ENCODE measurements at regions not wholly inside any gene's neighbourhood (a gene's known extent, or its start where the extent isn't known, plus 50 kb on each side); places are given as distances from the start of the nearest gene placed in this dataset.

DNA sequence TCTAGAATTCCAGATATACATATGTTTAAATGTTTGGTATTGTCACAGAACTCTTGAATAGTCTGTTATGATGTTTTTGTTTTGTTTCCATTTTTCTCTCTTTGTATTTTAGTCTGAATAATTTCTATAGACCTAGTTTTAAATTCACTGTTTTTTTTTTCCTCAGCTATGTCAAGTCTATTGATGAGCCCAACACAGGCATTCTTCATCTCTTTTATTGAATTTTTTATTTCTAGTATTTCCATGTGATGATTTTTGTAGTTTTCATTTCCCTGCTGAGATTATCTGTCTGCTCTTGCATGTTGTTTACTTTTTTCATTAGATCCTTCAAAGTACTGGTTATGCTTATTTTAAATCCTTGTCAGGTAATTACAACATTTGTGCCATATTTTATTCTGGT is 254.7 kb downstream of the C1D start:
- TF ChIP-seq, protein P1, sequence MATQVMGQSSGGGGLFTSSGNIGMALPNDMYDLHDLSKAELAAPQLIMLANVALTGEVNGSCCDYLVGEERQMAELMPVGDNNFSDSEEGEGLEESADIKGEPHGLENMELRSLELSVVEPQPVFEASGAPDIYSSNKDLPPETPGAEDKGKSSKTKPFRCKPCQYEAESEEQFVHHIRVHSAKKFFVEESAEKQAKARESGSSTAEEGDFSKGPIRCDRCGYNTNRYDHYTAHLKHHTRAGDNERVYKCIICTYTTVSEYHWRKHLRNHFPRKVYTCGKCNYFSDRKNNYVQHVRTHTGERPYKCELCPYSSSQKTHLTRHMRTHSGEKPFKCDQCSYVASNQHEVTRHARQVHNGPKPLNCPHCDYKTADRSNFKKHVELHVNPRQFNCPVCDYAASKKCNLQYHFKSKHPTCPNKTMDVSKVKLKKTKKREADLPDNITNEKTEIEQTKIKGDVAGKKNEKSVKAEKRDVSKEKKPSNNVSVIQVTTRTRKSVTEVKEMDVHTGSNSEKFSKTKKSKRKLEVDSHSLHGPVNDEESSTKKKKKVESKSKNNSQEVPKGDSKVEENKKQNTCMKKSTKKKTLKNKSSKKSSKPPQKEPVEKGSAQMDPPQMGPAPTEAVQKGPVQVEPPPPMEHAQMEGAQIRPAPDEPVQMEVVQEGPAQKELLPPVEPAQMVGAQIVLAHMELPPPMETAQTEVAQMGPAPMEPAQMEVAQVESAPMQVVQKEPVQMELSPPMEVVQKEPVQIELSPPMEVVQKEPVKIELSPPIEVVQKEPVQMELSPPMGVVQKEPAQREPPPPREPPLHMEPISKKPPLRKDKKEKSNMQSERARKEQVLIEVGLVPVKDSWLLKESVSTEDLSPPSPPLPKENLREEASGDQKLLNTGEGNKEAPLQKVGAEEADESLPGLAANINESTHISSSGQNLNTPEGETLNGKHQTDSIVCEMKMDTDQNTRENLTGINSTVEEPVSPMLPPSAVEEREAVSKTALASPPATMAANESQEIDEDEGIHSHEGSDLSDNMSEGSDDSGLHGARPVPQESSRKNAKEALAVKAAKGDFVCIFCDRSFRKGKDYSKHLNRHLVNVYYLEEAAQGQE (IDR thresholded peaks at IDR 0.05) = no peak
- TF ChIP-seq, protein P2, sequence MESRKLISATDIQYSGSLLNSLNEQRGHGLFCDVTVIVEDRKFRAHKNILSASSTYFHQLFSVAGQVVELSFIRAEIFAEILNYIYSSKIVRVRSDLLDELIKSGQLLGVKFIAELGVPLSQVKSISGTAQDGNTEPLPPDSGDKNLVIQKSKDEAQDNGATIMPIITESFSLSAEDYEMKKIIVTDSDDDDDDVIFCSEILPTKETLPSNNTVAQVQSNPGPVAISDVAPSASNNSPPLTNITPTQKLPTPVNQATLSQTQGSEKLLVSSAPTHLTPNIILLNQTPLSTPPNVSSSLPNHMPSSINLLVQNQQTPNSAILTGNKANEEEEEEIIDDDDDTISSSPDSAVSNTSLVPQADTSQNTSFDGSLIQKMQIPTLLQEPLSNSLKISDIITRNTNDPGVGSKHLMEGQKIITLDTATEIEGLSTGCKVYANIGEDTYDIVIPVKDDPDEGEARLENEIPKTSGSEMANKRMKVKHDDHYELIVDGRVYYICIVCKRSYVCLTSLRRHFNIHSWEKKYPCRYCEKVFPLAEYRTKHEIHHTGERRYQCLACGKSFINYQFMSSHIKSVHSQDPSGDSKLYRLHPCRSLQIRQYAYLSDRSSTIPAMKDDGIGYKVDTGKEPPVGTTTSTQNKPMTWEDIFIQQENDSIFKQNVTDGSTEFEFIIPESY (IDR thresholded peaks at IDR 0.05) = no peak
- no peak for TF ChIP-seq TAF1 (conservative IDR thresholded peaks at IDR 0.05)
- TF ChIP-seq, protein P3, sequence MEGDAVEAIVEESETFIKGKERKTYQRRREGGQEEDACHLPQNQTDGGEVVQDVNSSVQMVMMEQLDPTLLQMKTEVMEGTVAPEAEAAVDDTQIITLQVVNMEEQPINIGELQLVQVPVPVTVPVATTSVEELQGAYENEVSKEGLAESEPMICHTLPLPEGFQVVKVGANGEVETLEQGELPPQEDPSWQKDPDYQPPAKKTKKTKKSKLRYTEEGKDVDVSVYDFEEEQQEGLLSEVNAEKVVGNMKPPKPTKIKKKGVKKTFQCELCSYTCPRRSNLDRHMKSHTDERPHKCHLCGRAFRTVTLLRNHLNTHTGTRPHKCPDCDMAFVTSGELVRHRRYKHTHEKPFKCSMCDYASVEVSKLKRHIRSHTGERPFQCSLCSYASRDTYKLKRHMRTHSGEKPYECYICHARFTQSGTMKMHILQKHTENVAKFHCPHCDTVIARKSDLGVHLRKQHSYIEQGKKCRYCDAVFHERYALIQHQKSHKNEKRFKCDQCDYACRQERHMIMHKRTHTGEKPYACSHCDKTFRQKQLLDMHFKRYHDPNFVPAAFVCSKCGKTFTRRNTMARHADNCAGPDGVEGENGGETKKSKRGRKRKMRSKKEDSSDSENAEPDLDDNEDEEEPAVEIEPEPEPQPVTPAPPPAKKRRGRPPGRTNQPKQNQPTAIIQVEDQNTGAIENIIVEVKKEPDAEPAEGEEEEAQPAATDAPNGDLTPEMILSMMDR (IDR thresholded peaks at IDR 0.05; ENCODE audit: low read depth, low read length, missing input control) = no peak
- no peak for TF ChIP-seq RXRA (IDR thresholded peaks at IDR 0.05)
- TF ChIP-seq NR2F2 (IDR thresholded peaks at IDR 0.05) = no peak
- TF ChIP-seq SP1 (IDR thresholded peaks at IDR 0.05) = no peak
- TF ChIP-seq JUND (IDR thresholded peaks at IDR 0.05) = no peak
- TF ChIP-seq YY1 (IDR thresholded peaks at IDR 0.05) = no peak
- no peak for TF ChIP-seq GABPA (IDR thresholded peaks at IDR 0.05 in 1 of 2, conservative IDR thresholded peaks at IDR 0.05 in 1 of 2)
- TF ChIP-seq, protein P4, sequence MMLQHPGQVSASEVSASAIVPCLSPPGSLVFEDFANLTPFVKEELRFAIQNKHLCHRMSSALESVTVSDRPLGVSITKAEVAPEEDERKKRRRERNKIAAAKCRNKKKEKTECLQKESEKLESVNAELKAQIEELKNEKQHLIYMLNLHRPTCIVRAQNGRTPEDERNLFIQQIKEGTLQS (IDR thresholded peaks at IDR 0.05) = no peak
- no peak for TF ChIP-seq EGR1 (IDR thresholded peaks at IDR 0.05; ENCODE audit: low read depth in 2 of 2)
- TF ChIP-seq RAD21 (IDR thresholded peaks at IDR 0.05) = no peak
- TF ChIP-seq, protein P5, sequence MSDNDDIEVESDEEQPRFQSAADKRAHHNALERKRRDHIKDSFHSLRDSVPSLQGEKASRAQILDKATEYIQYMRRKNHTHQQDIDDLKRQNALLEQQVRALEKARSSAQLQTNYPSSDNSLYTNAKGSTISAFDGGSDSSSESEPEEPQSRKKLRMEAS (IDR thresholded peaks at IDR 0.05) = no peak
